ENCODE measurements at regions not wholly inside any gene's neighbourhood (a gene's known extent, or its start where the extent isn't known, plus 50 kb on each side); places are given as distances from the start of the nearest gene placed in this dataset.

- DNase-seq = no peak
These were observed 636.1 kb upstream of the KLF4 start for GRCh38 chr9:108125625-108126024.

DNA sequence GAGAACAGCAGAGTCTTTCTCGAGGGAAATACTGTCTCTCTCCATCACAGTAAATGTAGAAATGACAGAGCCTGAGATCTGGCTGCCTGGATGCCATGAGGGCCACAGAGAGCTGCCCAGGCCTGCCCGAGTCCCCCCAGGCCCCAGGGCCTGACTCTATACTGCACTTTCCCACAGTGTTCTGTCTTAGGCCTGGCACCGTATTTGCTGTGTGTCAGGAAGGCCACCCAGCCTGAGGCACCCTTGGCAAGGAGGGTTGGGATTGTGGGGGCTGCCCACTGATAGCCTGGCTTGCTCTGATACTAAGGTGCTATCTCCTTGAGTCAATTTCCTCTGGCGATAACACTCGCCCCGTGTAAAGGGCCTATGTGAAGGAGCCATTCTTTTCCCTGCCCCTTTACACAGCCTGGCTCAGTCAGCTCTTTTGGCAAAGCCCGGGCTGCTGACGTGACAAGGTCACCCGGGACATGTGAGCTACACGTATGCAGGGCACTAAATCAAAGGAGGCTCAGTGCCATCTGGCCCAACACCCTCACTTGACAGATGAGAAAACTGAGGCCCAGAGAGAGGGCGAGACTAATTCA is 630.1 kb upstream of the KLF4 start:
- no peak for DNase-seq

GRCh38 chr9:108117795-108118194 is 628.2 kb upstream of the KLF4 start:
- no peak for DNase-seq

DNA sequence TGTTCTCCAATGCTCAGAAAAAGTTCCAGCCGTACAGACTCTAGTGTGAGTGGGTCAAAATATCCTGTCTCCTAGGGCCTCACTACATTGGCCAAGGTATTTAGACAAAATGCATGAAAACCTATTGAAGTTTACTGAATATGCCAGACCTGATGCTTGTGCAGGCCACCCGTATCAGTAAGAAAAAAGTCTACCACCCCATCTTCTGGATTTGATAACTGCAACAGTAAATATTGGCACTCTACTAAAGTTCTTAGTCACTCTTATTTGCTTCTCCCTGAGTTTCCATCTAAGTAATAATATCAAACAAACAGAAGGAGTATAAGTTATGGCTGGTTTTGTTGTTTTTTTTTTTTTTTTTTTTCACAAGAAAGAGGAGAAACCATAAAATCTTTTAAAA is 627.7 kb upstream of the KLF4 start:
- DNase-seq = no peak

DNA sequence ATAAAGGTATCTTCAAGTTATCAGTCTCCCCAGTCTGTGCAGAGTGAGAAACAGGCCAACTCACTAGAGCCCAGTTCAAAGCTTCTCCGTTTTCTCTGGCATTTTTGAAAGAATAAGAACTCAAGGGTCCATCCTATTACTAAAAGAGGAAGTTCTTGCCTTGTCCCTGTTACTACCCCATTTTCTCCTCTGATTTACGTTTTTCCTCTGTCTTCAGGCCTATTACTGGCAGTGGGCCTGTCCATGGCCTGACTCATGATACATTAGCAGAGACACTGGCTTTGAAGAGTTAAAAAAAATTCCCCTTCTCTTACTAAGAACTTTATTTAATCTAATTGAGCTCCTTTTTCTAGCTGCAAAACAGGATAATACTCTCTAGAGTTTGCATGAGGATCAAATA is 624.0 kb upstream of the KLF4 start:
- DNase-seq = no peak

GRCh38 chr9:108109927-108110690 is 620.5 kb upstream of the KLF4 start:
- no peak for DNase-seq

- DNase-seq = no peak
These were observed 619.4 kb upstream of the KLF4 start for GRCh38 chr9:108108852-108109448.

DNA sequence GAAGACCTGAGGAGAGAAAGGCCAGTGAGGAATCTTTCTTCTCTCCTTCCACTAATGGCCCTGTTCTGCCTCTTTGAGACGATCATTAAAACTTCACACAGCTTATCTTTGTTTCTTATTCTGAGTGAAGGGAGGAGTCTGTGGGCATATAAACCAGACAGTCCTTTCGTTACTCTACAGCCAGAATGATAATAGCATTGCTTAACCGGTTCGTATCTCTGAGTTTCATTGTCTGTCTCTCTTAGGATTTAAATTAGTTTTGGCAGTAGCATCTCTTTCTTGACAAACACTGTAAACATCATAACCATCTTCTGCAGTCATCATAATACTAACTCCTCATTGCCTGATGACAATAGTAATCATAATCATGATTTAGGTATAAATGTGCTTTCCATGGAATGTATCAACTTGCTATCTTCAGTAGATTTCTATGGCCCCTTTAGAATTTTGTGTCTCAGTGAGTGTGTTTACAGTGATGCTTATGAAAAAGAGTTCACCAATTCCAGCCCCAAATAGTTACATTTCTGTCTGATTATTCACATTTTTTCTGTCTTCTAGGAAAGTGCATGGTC is 618.8 kb upstream of the KLF4 start:
- no peak for DNase-seq

- DNase-seq = no peak
These were observed 616.3 kb upstream of the KLF4 start for GRCh38 chr9:108105885-108106284.

DNA sequence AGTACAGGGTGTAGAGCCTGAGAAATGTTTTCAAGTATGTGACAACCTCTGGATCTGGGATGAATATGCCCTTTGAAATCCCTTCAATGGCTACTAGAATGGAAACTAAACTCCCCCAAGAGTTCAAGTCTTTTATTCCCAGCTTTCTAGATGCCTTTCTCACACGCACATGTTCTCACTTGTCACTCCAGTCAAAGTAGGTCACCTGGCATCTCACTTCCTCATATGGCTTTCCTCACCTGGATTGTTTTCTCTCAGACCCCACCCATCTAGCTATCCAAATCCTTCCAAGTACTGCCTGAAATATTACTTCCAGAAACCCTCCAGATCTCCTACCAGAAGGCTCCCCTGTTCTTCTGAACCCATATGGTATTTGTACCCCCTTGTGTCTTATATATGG is 615.4 kb upstream of the KLF4 start:
- DNase-seq = no peak

- no peak for DNase-seq
These were observed 613.6 kb upstream of the KLF4 start for GRCh38 chr9:108103046-108103693.

DNA sequence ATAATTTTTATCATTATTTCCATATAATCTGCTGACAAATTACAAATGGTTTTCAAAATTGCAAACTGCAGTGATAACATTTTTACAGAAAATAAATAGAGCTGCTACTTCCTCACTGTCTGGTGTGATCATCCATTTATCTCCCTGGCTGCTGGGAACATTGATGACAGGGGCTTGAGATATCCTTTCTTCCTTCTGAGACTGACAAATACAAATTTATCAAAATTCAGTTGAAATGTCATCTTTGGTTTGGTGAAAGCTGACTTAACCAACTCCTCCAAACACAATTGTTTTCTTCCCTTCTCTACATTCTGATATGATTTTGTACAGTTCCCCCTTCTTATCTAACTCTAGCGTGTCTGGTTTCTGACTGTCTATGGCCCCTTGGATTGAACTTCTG is 611.8 kb upstream of the KLF4 start:
- DNase-seq = no peak

- no peak for DNase-seq
These were observed 611.0 kb upstream of the KLF4 start for GRCh38 chr9:108100571-108100970.

DNA sequence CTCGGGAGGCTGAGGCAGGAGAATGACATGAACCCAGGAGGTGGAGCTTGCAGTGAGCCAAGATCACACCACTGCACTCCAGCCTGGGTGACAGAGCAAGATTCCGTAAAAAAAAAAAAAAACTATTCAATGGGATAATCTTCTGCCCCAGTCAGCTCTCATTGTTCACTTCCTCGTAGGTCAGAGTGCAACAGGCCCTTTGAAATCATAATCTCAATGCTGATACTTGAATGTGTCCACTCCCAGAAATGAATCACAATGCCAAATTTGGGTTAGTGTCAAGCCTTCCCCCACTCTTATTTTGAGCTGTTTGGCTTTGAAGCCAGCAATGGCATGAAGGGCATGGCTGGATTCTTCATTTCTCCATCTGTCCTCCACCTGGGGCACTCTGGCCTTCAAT is 610.3 kb upstream of the KLF4 start:
- DNase-seq = no peak

- no peak for DNase-seq
These were observed 605.9 kb upstream of the KLF4 start for GRCh38 chr9:108095496-108095895.

- DNase-seq = no peak
These were observed 605.1 kb upstream of the KLF4 start for GRCh38 chr9:108094676-108094993.

DNA sequence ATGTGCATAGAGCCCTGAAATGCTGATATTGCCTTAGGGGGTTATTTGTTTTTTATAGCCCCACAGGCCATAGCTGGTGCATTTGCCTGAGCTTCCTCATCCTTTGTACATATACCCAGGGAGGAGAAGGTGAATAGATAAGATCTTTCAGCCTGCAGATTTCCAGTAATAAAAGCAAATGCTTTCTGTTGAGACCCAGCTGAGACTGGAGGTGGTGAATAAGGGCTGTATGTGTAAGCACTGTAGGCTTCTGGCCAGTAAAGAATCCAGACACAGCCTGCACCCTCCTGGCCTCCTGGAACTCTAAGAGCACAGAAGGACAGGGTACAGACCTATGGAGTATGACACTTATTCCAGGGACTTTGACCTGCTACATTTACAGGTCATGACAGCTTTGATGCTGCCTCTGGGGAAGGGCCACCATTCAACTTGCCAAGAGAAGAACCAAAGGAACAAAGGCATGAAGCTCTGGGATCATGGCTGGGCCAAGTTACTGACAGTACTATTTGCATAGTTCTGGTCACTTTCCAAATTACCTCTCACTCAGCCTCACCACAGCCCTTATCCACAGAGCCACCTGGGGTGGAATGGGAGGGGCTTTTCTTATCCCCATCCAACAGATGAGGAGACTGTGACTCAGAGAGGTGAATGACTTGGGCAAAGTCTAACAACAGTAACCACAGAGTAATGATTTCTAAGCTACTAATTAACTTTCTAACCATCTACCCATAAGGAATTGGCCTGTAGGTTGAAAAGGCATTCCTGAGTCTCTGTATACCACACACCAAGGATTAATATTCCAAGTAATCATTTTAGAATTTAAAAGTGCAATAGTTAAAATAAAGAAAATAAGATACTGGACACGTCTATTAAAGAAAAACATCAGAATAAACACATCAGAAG is 604.5 kb upstream of the KLF4 start:
- DNase-seq = no peak

DNA sequence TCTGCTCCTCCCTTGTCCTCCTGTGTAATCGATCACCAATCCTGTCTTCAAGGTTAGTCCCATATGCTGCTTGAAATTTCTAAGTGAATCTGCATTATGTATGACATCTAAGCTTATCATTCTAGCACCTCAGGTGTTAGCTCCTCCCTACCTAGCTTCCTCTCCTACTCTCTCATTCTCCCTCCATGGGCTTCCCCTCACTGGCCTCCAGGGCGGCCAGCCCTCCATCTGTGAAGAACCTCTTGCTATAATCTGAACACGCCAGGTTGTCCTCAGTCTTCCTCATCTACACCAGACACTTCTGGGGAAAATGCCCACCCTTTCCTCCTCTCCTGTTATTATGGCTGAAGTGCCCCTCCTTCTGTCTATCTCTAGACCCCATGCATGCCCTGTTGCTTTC is 599.3 kb upstream of the KLF4 start:
- no peak for DNase-seq

- no peak for DNase-seq
These were observed 598.2 kb upstream of the KLF4 start for GRCh38 chr9:108087781-108088180.

DNA sequence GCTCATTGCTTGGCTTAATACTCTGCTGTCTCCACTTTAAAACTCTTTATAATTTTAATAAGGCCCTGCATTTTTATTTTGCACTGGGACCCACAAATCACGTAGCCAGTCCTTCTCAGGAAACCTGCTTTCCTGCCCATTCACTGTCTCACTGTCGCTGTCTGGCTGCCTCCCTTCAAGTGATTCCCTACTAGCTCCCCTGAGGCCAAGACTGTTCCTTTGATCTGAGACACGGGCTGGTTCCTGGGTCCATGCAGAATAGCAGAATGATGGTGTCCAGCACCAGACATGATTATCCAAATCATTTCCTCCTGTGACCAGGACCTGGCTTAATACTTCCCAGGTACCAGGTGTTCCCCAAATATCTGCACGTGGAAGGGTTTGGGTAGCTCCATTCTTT is 597.1 kb upstream of the KLF4 start:
- DNase-seq = no peak

DNA sequence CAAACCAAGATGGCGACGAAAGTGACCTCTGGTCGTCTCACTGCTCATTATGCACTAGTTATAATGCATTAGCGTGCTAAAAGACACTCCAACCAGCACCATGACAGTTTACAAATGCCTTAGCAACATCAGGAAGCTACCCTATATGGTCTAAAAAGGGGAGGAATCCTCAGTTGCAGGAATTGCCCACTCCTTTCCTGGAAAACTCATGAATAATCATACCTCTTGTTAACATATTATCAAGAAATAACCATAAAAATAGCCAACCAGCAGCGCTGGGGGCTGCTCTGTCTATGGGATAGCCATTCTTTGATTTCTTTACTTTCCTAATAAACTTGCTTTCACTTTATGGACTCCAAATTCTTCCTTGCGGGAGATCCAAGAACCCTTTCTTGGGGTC is 595.7 kb upstream of the KLF4 start:
- DNase-seq = no peak

- no peak for DNase-seq
These were observed 594.3 kb upstream of the KLF4 start for GRCh38 chr9:108083796-108084352.

Measured in DMS79 (cell line).